GM21360 (cell line): ENCODE measurements at regions not wholly inside any gene's neighbourhood (a gene's known extent, or its start where the extent isn't known, plus 50 kb on each side); places are given as distances from the start of the nearest gene placed in this dataset.

Experiments used
- ATAC-seq: cut with Tn5 transposase; IDR thresholded peaks from one replicate; pipeline ENCODE4 v1.9.1; 2021; ENCODE audit warnings: mild to moderate bottlenecking, moderate library complexity; ENCODE audit not compliant: unreplicated experiment

DNA sequence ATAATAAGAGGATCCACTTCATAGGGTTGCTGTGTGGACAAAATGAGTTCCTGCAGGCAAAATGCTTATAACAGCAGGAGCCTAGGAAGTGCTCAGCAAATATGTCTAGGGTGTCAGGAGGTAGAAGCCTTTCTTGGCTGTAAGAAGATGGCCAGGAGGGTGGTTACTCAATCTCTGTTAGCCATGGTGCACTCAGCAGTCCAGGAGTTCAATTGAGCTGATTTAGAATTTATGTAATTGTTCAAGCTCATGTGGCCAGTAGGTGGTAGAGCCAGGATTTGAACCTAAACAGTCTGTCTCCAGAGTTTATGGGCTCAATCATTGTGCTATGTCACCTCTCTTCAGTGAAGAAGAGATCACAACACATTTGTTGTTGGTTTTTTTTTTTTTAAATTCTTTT is 381.2 kb downstream of the KIF4B start:
- ATAC-seq = no peak

DNA sequence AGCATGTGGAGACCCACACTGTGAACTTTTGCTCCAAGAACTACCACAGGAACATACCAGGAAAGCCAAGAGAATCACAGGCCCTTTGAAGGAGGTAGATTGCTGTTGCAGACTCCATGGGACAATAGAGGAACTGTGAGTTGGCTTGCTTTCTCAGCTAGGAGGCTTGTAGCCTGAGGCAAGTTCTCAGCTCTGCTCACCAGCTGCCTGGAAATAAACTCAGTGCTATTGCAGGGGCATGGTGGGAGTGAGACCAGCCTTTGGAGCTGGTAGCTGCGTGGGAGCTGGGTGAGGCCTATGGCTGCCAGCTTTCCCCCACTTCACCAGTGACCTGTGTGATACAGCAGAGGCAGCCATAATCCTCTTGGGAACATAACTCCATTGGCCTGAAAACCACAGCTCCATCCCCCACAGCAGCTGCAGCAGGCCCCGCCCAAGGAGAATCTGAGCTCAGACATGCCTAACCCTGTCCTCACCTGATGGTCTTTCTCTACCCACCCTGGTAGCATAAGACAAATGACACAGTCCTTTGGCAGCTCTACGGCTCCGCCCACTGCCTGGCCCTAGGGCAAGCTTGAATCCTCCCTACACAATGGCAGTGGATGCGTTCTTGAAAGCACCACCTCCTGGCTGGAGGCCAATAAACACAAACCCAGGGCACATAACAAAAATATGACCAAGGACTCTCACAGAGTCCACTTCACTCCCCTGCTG is 389.5 kb downstream of the KIF4B start:
- no peak for ATAC-seq

DNA sequence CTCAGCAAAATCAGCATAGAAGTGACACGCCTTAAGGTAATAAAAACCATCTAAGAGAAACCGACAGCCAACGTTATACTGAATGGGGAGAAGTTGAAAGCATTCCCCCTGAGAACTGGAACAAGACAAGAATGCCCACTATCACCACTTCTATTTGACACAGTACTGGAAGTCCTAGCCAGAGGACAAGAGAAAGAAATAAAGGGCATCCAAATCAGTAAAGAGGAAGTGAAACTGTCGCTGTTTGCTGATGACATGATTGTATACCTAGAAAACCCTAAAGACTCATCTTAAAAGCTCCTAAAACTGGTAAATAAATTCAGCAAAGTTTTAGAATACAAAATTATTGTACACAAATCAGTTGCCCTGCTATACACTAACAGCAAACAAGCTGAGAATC is 393.3 kb downstream of the KIF4B start:
- ATAC-seq = peak; percentile 54

- no peak for ATAC-seq
Measured at GRCh38 chr5:155408465-155408864, 394.9 kb downstream of the KIF4B start.

DNA sequence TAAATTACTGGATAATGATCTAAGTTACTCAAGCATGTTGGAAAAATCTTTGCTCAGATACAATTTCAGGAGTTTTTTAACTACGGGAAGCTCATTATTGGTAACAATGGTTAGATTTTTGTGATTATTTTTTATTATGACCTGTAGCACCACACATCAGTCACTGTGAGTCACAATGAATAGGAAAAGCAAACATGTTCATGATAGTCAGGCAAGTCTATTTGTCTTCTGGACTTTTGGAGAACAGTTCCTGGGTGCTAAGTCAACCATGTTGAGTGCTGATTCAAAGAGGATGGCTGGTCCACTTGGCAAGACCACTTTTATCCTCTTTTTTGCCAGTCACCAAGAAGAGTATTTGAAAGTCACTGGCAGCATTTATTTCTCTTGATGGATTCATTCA is 403.2 kb downstream of the KIF4B start:
- no peak for ATAC-seq

GRCh38 chr5:155418960-155419579 is 405.5 kb downstream of the KIF4B start:
- no peak for ATAC-seq

- no peak for ATAC-seq
Measured at GRCh38 chr5:155430192-155430591, 416.6 kb downstream of the KIF4B start.

DNA sequence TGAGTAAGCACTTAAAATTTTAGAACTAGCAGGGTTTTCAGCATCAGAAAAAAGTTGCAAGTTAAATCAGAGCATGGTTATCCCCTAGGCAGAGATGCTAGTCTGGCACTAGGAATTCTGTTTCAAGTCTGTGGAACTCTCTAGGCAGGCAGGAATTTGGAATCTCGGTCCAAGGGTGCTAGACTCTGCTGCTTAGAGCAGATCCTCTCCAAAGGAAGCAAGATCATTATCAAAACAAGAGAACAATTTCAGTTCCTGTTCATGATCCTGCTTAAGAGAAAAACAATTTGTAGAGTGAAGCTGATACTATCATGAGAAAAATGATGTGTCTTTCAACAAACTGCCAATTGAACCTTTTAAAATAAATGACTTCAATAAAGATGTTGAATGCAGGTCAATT is 420.7 kb downstream of the KIF4B start:
- ATAC-seq = no peak

DNA sequence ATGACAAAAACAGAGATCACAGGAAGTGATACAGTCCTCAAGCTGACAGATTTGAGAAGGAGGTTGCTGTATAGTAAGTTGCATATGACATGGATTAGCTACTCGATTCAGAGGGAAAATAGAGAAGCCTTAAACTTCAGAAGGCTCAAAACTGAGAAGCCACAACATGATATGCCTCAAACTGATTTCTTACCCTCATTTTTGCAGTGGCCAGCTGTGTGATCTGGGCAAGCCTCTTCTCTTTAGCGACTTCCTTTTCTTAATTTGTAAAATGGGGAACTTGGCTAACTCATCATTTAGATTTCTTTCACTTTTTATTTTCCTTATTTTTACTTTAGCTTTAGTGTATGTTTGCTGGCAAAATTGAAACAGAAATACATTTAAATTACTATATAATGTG is 421.1 kb downstream of the KIF4B start:
- no peak for ATAC-seq

DNA sequence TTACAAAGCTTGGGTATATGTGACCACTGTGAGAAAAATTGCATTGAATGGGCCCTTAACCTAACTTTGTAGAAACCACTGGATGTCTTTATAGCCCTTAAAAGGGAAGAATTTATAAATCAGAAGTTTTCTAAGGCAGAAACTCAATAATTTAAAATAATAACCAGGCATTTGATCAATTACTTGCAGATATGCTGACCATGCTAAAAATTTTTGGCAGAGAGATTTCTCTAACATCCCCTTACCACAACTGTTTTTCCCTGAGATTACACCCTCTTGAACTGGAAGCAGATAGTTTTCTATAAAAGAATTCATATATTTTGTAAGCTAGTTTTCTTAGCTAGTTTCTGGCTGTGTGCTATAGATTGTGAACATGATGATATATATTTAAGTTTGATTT is 428.3 kb downstream of the KIF4B start:
- ATAC-seq = no peak

- ATAC-seq = no peak
Measured at GRCh38 chr5:155451106-155451505, 437.6 kb downstream of the KIF4B start.

DNA sequence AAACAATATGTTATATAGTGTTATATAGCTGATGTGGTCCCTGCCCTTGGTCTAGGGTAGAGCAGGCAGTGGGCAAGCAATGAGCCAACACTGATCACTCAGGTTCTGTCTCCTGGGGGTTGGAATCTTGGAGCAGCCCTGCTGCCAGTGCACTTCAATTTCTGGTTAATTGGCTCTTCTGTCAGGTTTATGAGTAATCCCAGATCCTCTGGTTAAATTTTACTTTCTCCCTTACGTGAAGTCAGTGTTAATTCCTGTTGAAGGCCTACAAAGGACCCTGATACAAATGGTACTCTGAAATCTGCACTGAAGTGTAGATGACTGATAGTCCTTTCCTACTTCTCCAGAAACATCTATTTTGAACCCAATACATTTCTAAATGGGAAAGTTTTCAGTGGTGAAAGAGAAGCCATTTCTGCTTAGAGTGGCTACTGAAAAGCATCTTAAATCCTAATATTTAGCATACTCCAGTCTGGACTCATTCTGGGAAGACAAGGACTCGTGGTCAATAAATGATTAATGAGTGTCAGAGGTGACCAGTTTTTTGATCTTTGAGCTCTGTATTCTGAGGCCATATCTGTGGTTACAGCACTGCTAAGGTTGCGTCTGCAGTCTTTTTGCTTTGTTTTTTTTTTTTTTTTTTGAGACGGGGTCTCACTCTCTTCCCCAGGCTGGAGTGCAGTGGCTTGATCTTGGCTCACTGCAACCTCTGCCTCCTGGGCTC is 442.4 kb downstream of the KIF4B start:
- ATAC-seq = no peak

DNA sequence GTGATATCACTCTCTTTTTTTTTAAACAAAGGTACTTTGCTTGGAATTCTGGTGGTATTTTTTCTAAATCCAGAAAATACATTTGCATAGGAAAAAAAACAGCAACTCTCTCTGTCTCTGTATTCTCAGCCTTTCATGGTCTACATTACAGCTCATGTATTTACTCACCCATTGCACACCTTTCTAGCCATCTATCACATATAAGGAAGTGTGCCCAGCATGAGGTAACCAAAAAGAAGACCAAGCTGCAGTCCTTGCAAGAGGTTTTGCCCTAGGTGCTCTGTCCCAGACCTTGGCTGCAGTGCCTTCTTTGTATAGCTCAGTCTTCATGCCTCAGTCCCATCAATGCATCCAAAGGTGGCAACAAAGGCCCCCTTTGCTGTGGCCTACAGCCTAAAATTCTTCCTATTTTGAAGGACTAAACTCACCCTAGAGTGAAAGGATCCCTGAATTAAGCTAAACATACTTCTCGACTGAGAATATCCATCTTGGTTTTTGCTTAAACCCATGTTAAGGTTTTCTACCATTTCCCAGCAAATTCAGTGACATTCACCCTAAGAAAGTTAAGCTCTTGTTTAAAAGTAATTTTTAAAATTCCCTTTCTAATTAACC is 446.4 kb downstream of the KIF4B start:
- ATAC-seq = no peak

DNA sequence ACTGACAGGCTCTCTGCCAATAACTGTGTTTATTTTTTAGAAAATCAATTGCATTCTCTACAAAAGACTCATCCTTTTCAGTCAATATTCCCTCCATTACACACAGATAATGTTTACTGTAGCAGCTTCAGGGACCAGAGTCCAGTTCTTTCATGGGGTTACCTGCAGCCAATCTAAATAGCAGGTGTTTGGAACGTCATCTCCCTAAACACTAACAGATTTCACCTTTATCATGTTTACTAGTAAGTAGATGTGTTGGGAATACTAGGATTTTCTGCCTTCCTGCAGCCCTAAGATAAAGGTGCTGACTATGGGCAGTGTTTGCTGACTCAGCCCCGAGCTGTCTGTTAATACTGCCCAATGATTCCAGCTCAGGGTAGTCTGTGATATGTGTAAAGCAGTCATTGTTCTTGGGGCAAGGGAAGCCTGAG is 447.0 kb downstream of the KIF4B start:
- no peak for ATAC-seq

GRCh38 chr5:155461304-155461703 is 447.7 kb downstream of the KIF4B start:
- no peak for ATAC-seq

DNA sequence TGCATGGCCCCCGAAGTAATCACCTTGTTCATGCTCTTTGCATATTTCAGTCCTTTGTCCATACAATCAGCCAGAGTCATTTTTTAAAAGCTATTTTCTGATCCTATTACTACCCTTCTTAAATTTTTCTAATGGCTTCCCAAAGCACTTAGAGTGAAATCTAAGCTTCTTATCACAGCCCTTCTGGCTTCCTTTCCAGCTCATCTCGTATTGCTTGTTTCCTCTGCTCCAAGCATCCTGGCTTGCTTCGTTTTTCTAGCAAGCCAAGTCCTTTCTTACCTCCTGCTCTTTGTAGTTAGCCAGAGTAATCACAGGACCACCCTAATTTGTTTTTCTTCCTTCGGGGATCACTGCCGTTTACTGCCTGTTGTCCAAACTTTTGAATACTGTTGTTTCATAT is 453.3 kb downstream of the KIF4B start:
- no peak for ATAC-seq

DNA sequence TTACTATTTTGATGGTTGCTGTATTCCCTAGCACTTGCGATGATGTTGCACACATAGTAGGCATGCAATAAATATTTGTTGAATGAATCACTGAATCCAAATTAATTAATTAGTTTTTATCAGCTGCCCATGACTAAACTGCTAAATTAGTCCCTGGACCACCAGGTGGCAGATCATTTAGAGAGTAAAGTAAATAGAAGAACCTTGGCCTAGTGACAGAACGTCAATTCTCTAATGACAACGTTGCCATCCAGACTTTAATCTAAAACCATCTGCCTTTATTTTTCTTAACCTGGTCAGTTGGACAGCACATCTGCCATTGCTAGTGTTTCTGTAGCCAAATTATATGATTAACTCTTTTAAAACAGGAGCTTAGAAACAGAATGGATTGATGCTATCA is 457.5 kb downstream of the KIF4B start:
- no peak for ATAC-seq

DNA sequence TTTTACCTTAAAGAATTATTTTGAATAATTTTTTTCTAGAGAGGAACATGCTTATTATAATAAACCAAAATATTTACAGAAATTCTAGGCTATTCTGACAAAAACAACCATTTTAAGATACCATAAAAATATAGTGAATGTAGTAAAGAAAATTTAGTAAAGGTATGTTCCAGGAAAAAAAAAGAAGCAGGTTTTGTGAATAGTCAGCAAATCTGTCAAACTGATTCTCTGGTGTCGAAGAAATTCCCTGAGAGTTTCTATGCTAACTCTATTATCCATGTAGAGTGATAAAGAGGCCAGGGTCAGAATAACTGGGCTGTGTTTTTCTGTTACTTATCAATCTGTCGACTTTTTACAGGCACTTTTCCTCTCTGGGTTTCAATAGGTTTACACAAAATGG is 459.2 kb downstream of the KIF4B start:
- no peak for ATAC-seq

DNA sequence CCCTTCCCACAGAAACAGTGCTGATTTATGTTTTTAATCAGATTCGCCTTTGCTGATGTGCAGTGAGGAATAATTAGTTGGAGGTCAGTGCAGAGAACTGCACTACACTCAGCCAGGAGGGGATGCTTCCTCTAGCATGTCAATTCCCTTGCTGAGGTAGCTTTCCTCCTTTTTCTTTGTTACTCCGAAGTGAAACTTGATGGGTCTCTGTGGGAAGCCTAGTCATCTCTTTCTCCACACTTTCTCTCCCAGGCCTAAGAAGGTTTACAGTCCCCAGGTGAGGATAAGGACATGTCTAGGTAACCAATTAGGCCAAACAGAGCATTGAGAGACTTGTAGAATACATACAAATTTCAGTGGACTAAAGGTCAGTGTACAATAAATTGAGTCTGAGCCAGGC is 461.8 kb downstream of the KIF4B start:
- no peak for ATAC-seq

- ATAC-seq = no peak
Measured at GRCh38 chr5:155480731-155481131, 467.2 kb downstream of the KIF4B start.

DNA sequence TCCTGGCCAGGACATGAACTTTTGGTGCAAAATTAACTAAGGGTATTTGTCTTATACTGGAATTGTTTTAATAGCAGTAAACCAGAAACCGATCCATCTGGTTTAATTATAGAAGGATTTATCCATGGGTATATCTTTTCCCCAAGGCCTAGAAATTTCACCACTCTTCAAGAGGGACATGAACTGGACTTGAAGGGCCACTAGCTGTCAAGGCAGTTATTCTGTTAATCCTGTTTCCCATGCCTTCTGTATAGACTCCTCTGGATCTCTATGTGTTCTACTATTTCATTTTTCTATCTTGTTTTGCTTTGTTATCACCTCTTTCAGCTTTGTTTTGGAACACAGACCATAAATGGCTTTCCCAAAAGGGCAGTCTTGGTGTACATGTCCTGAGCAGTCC is 467.6 kb downstream of the KIF4B start:
- no peak for ATAC-seq

- no peak for ATAC-seq
Measured at GRCh38 chr5:155482428-155482827, 468.9 kb downstream of the KIF4B start.
